Stomach (tissue), 8 donors: ENCODE measurements at regions not wholly inside any gene's neighbourhood (a gene's known extent, or its start where the extent isn't known, plus 50 kb on each side); places are given as distances from the start of the nearest gene placed in this dataset.

Source experiments
- DNase-seq, 2 donors: peaks; one replicate each; pipeline versions ENCODE4 v3.0.0 to v3.0.0-alpha.2; 2013 to 2019
- H3K27ac ChIP-seq, 5 donors: fragments of 200-600 bp in 4 of 5; sonication (generic) in 4 of 5; one replicate each; pipeline ENCODE4 v1.5.1; 2013 to 2019; ENCODE audit warnings: mild to moderate bottlenecking in 1 of 5, moderate library complexity in 1 of 5
- H3K27me3 ChIP-seq, 3 donors: fragments of 200-600 bp; sonication (generic); one replicate each; pipeline ENCODE4 v1.5.1; 2017 to 2019; ENCODE audit warnings: mixed run types in 1 of 3
- H3K36me3 ChIP-seq, 4 donors: fragments of 200-600 bp; sonication (generic); 1 replicate in 3 of 4; 2 replicates in 1 of 4; pipeline ENCODE4 v1.5.1; 2016 to 2019
- H3K4me1 ChIP-seq, 4 donors: fragments of 200-600 bp; sonication (generic); one replicate each; pipeline ENCODE4 v1.5.1; 2016 to 2019
- H3K4me3 ChIP-seq, 4 donors: fragments of 200-600 bp; sonication (generic) in 3 of 4; one replicate each; pipeline ENCODE4 v1.5.1; 2016 to 2019; ENCODE audit warnings: mild to moderate bottlenecking in 1 of 4
- H3K9me3 ChIP-seq, 4 donors: fragments of 200-600 bp; sonication (generic); one replicate each; pipeline ENCODE4 v1.5.1; 2016 to 2019
- EP300 ChIP-seq: sonication (generic); formaldehyde crosslinking; IDR thresholded peaks from one replicate; pipeline ENCODE4 v1.6.1; 2017; ENCODE audit warnings: antibody characterized with exemption
- POLR2A ChIP-seq, 4 donors: fragments of 450-650 bp; IDR thresholded peaks; one replicate each; pipeline ENCODE4 v1.6.1; 2016; ENCODE audit warnings: antibody characterized with exemption in 4 of 4, control low read depth in 2 of 4, mild to moderate bottlenecking in 1 of 4, moderate library complexity in 1 of 4
- POLR2AphosphoS5 ChIP-seq, 3 donors: sonication (generic); formaldehyde crosslinking; IDR thresholded peaks; one replicate each; pipeline ENCODE4 v1.6.1; 2016; ENCODE audit warnings: antibody characterized with exemption in 3 of 3
- WGBS, 5 donors: extraction: QIAGEN DNeasy Blood & Tissue Kit in 3 of 5; methylation state at CpG; one replicate each; pipeline versions ENCODE4 v1.1.5 to v1.1.7; 2013 to 2018; 5-methylcytosine and 5-hydroxymethylcytosine counted together
- intact Hi-C: fragments of 100-400 bp; cut with DNase I; formaldehyde crosslinking; loops from one replicate; pipeline ENCODE4 v1.15.1; 2023; ENCODE audit warnings: low total_unique reads
- TF ChIP-seq, protein P1 (sequence below), 7 experiments: fragments of 450-650 bp in 4 of 7; fragments of 200-600 bp in 3 of 7; sonication (generic) in 3 of 7; IDR thresholded peaks; one replicate each; pipeline ENCODE4 v1.5.1; 2016 to 2019; ENCODE audit warnings: antibody characterized with exemption in 7 of 7, control low read depth in 2 of 7, mild to moderate bottlenecking in 1 of 7
- donor health status: healthy with polysubstance abuse.
- donor health status: Bipolar disorder and iron deficiency.
- donor health status: healthy.

DNA sequence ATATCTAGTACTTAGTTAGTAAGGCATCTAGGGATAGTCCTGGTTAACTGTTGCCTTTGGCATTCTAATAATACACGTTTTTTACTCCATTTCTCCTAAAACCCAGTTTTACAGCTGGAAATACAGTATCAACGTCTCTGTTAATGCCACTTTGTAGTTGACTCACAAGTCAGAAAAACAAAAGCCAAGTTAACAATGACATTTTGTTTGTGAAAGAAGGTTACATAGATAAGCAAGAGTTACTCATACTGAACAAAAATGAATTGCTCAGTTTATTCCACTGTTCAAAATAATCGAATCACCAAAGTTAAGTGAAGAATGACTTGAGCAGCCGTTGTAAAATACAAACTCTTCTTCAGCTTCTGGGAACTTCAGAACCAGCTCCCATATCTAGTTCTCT lies 540.3 kb downstream of the ETS1 start:
- peaks cover 0 to 4% (median 0%) of the 10 kb centered on the region in 3 donors for H3K27me3 ChIP-seq
- 45 to 63% (median 56%) methylated on average over 4 of the region's 4 CpGs for WGBS, 5 donors
- intact Hi-C loops = no loop called here

GRCh38 chr11:128046213-128046612 lies 541.1 kb downstream of the ETS1 start:
- WGBS, 5 donors = 64 to 81% (median 78%) methylated on average over 3 of the region's 3 CpGs
- Histone ChIP-seq H3K27ac (no peak overlapping the region), H3K36me3 (no peaks in the 10 kb centered on the region), H3K27me3 (peaks cover 0 to 6% (median 0%) of the 10 kb centered on the region in 3 donors), H3K4me3 (no peak overlapping the region), H3K4me1 (no peaks in the 10 kb centered on the region), H3K9me3 (no peaks in the 10 kb centered on the region)
- TF ChIP-seq POLR2A (IDR thresholded peaks at IDR 0.05) (no peak), EP300 (no peak), POLR2AphosphoS5 (IDR thresholded peaks at IDR 0.05) (no peak)
- TF ChIP-seq, protein P1, sequence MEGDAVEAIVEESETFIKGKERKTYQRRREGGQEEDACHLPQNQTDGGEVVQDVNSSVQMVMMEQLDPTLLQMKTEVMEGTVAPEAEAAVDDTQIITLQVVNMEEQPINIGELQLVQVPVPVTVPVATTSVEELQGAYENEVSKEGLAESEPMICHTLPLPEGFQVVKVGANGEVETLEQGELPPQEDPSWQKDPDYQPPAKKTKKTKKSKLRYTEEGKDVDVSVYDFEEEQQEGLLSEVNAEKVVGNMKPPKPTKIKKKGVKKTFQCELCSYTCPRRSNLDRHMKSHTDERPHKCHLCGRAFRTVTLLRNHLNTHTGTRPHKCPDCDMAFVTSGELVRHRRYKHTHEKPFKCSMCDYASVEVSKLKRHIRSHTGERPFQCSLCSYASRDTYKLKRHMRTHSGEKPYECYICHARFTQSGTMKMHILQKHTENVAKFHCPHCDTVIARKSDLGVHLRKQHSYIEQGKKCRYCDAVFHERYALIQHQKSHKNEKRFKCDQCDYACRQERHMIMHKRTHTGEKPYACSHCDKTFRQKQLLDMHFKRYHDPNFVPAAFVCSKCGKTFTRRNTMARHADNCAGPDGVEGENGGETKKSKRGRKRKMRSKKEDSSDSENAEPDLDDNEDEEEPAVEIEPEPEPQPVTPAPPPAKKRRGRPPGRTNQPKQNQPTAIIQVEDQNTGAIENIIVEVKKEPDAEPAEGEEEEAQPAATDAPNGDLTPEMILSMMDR (IDR thresholded peaks at IDR 0.05) = no peak
- no peak for DNase-seq
- intact Hi-C loops = no loop called here

More for the DNA sequence above, 540.3 kb downstream of the ETS1 start:
- TF ChIP-seq, protein P1 (IDR thresholded peaks at IDR 0.05) = no peak
- TF ChIP-seq EP300 = no peak
- TF ChIP-seq POLR2AphosphoS5 (IDR thresholded peaks at IDR 0.05) = no peak
- TF ChIP-seq POLR2A (IDR thresholded peaks at IDR 0.05) = no peak
- DNase-seq = no peak
- H3K9me3 ChIP-seq = no peaks in the 10 kb centered on the region
- H3K36me3 ChIP-seq = no peaks in the 10 kb centered on the region
- no peak overlapping the region for H3K27ac ChIP-seq
- no peak overlapping the region for H3K4me3 ChIP-seq
- no peaks in the 10 kb centered on the region for H3K4me1 ChIP-seq

DNA sequence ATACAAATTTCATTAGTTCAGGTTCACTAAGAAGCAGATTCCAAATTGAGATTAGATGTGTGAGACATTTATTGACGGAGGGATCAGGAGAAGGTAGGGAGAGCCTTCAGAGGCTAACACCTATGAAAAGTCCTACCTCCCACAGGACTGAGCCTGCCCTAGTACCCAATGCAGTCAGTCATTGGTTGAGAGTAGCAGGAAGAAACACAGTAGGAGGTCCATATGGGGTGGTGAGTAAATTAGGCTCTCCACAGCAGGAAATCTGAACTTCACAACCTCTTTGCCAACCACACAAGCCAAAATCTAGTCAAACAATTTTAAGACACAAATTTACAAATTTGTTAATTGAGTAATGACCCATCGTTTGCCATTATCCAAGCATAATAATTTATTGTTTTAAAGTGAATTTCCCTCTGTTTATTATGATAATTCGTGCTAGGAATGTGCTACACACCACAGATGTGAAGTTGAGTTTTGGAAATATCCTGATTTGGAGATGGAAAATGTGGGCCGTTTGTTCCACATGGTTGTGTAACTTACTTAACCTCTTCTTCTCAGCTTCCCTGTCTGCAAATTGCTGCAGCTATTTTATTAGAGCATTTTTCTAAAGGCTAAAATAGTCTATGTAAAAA lies 542.1 kb downstream of the ETS1 start:
- Histone ChIP-seq H3K27me3 (peaks cover 0 to 6% (median 0%) of the 10 kb centered on the region in 3 donors), H3K27ac (no peak overlapping the region), H3K4me1 (peaks cover 0 to 5% (median under 1%) of the 10 kb centered on the region in 4 donors), H3K36me3 (no peaks in the 10 kb centered on the region), H3K4me3 (no peak overlapping the region), H3K9me3 (no peaks in the 10 kb centered on the region)
- WGBS, 5 donors = 20 to 45% (median 33%) methylated on average over 4 of the region's 4 CpGs
- no peak for DNase-seq
- intact Hi-C loops = no loop called here
- TF ChIP-seq EP300 (no peak), POLR2A (IDR thresholded peaks at IDR 0.05) (no peak), POLR2AphosphoS5 (IDR thresholded peaks at IDR 0.05) (no peak)
- TF ChIP-seq, protein P1 (IDR thresholded peaks at IDR 0.05) = no peak

- WGBS, 5 donors = 17 to 38% (median 25%) methylated on average over 3 of the region's 3 CpGs
- H3K27ac ChIP-seq = no peak overlapping the region
- no peak for DNase-seq
- no peak for TF ChIP-seq POLR2AphosphoS5 (IDR thresholded peaks at IDR 0.05)
- TF ChIP-seq, protein P1 (IDR thresholded peaks at IDR 0.05) = no peak
- no peak for TF ChIP-seq POLR2A (IDR thresholded peaks at IDR 0.05)
- no peak for TF ChIP-seq EP300
- H3K36me3 ChIP-seq = no peaks in the 10 kb centered on the region
- peaks cover 0 to 21% (median 3%) of the 10 kb centered on the region in 4 donors for H3K4me1 ChIP-seq
- no peak overlapping the region for H3K4me3 ChIP-seq
- H3K27me3 ChIP-seq = peaks cover 0 to 6% (median 0%) of the 10 kb centered on the region in 3 donors
- intact Hi-C loops = no loop called here
- H3K9me3 ChIP-seq = no peaks in the 10 kb centered on the region
Observed at GRCh38 chr11:128042290-128042751, 545.0 kb downstream of the ETS1 start.
